GM12892 (cell line): ENCODE measurements at regions not wholly inside any gene's neighbourhood (a gene's known extent, or its start where the extent isn't known, plus 50 kb on each side); places are given as distances from the start of the nearest gene placed in this dataset.

Source experiments
- POLR2A ChIP-seq: IDR thresholded peaks from 2 replicates; pipeline ENCODE4 v1.6.1; 2011; ENCODE audit warnings: low read depth, low read length, control low read depth
- POLR2AphosphoS5 ChIP-seq: IDR thresholded peaks from 2 replicates; pipeline ENCODE4 v1.6.1; 2011; ENCODE audit warnings: low read depth, low read length, control low read depth

- TF ChIP-seq POLR2AphosphoS5 (no peak), POLR2A (no peak)
These were observed 180.9 kb upstream of the NUDT10 start for GRCh38 chrX:51151734-51152133.
